GM21381 (cell line): ENCODE measurements at regions not wholly inside any gene's neighbourhood (a gene's known extent, or its start where the extent isn't known, plus 50 kb on each side); places are given as distances from the start of the nearest gene placed in this dataset.
A peak's percentile ranks its signal among the peaks of the same experiment; 100 is the strongest.

Experiments used
- ATAC-seq: cut with Tn5 transposase; IDR thresholded peaks from one replicate; pipeline ENCODE4 v1.9.1; 2021; ENCODE audit warnings: mild to moderate bottlenecking, moderate library complexity; ENCODE audit not compliant: unreplicated experiment

DNA sequence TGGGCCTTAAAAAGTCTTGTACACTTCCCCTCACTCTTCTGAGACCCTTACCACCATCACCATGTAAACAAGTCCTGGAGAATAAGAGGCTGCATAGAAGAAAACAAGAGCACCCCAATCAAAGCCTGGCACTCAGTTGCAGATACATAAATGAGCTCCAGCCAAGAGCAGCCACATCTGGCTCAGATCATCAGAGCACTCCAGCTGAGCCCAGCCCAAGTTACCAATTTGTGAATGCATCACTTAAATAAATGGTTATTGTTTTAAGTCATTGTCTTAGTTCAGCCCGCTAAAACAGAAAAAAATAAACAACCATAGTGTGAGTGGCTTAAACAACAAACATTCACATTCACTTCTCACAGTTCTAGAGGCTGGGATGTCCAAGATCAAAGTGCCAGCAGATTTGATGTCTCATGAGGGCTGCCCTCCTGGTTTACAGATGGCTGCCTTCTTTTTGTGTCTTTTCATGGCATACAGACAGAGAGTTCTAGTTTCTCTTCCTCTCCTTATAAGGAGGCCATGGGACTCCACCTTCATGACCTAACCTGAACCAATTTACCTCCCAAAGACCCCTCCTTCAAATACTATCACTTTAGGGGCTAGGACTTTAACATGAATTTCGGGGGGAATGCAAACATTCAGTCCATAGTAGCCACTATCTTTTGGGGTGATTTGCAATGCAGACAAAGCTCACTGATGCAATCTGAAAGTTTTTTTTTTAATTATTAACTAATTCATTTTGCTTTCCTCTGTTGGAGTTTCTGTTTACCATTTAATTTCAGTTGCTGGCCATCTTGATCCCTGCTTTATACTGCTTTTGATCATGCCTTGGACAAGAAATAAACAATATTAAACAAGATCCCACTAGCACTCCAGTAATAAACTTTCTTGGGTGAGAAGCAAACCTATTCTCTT, 187.5 kb upstream of the ACVR2A start:
- peak; percentile 50 for ATAC-seq

DNA sequence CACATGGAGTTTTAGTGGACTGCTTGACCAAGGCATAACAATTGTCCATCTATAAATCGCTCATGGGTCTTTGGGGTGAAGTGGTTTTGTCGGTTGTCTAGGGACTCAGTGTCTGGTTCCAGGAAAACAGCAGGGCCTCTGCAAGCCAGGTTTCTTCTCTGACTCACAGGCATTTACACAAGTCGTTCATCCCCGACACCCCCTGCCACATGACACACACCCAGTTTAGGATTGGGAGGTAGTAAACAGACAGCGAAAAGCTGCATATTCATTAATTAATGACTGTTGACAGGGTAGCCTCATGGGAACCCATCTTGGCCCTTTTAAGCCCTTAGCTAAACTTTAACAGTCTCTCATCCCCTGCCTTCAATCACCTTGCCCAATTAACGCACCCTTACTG, 194.8 kb upstream of the ACVR2A start:
- ATAC-seq = no peak

- ATAC-seq = no peak
Measured at GRCh38 chr2:147649286-147649685, 195.5 kb upstream of the ACVR2A start.

DNA sequence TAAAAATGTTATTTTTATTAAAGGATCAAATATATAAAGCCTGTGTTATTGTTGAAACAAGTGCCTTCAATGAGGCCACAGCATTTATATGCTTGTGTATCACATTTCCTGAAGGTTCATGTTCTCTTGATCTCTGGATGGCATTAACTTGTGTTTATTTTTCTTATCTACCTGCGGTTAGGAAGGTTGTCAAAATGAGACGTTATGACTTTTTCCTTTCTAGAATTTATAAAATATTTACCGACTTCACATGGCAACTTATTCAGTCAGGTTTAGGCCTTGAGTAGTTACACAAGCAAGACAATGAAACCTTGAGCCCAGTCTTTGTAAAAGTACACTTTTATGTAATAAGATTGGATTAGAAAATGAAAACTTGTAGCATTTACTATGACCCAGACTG, 196.4 kb upstream of the ACVR2A start:
- ATAC-seq = no peak

DNA sequence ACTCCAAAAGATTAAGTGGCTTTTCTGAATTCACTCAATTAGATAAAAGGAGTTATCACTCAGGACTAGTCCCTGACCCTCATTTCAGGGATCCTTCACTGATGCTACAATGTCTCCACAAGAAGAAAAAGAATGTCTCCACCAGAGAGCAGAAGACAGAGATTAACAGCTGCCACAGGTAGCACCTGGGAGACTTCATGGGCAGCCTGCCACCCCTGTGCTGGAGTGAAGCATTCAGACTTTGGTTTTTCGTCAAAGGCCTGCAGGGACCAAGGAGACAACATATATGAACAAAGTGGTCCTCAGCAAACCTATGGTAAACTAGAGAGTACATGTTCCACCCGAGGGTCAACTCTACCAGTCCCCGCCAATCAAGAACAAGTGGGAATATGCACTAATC, 197.0 kb upstream of the ACVR2A start:
- ATAC-seq = no peak

GRCh38 chr2:147646818-147647468, 197.9 kb upstream of the ACVR2A start:
- ATAC-seq = no peak

- ATAC-seq = no peak
Measured at GRCh38 chr2:147644491-147644890, 200.3 kb upstream of the ACVR2A start.

DNA sequence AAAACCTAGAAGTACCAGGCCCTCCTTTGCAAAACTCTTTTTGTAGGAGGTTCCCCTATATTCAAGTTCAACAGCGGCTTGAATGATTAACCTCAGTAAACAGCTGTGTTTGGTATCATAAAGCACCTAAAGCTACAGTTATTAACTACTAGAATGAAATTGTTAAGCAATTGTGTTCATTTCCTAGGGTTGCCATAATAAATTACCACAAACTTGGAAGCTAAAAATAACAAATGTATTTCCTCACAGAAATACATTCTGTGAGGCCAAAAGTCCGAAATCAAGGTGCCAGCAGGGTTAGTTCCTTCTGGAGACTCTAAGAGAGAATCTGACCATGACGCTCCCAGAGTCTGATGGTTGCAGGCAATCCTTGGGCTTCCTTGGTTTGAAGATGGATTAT, 202.1 kb upstream of the ACVR2A start:
- ATAC-seq = no peak

- no peak for ATAC-seq
Measured at GRCh38 chr2:147641651-147642050, 203.2 kb upstream of the ACVR2A start.

DNA sequence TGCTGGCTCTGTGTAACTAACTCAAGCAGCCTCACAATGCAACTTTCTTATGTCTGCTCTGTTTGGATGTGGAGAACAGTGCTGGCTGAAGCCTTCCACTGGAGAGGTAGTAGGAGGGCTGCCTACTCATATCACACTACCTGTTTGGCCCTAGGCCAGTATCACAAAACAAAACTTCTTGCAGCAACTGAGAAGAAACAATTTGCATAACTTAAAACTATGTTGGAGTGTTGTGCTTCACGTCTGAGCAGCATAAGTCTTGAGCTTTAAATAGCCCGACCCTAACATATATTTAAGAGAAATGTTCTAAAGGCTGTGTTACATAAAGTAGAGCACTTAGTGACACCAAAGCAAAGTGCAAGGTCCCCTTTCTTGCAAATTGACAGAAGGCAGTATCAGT, 204.9 kb upstream of the ACVR2A start:
- ATAC-seq = peak; percentile 80

GRCh38 chr2:147639386-147639785, 205.4 kb upstream of the ACVR2A start:
- no peak for ATAC-seq

DNA sequence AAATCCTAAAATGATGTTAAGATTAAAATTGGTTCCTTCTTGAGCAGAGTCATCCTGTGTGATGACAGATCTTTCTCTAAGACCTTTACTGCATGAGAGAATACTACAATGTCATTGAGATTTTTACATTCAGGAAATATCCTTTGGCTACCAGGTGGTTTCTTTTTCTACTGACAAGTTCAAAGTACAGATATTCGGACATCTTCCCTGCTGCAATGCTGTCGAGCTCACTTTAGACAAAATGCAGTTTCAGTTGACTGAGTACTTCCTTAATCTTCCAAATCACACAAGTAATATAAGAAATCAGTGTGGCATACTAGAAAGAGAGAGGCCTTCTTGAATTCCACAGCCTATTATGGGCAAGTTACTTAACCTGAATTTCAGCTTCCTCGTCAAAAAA, 207.9 kb upstream of the ACVR2A start:
- ATAC-seq = no peak

DNA sequence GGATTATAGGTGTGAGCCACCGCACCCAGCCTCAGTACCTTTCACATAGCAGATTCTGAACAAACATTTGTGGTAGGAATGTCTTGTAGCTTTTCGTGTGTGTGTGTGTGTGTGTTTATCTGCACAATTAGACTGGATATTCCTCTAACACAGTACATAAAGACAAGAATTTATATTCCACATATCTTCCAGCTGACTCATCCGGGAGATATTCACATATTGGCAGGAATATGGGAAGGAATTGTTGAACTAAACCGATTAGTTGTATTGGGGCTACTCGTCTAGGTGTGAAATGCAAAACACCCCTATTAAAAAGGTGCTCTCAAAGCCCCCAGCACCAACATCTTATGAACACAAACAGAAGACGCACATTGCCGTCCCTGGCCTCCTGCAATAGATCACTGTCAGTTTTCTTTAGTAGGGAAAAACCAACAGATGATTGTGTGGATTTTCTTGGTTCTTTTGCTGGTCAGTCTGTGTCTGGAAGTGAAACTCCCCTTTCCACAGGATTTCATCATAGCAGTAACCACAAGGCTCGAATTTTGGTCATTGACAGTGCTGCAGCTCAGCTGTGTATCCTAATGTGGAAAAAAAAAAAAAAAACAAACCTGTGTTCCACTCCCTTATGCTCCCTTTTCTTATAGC, 208.5 kb upstream of the ACVR2A start:
- no peak for ATAC-seq

DNA sequence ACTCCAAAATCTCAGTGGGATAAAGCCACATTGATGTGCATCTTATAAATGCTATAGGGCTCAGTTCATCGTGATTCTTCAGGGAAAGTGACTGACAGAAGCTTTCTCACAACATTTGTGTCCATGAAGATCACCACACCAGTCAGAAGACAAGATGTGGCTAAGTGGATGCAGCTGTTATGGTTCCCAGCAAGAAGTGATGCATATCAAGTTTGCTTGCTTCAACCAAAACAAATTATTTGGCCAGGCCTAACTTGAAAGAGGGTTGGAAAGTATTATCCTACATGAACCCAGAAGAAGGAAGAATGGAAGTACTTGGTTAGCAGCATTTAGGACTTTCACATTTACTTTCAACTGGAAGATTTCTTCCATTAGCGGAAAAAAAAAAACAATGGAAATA, 210.0 kb upstream of the ACVR2A start:
- ATAC-seq = no peak

GRCh38 chr2:147632198-147632597, 212.6 kb upstream of the ACVR2A start:
- ATAC-seq = no peak

DNA sequence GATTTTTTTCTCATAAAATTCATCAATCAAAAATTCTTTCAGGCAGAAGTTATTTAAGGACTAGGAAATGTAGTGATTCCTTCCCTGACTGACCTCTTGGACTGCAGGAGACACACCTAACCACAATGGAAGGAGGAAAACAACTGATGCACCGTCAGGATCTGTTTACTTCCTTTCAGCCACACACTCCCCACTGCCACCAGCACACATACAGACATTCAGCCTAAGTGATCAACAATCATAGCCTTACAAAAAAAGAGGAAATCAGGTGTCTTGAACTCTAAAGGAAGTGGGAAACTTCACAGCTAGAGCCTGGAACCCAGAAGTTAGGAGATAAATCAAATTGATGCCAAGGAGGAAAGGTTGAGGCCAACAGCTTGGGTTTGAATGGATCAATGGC, 213.5 kb upstream of the ACVR2A start:
- no peak for ATAC-seq

DNA sequence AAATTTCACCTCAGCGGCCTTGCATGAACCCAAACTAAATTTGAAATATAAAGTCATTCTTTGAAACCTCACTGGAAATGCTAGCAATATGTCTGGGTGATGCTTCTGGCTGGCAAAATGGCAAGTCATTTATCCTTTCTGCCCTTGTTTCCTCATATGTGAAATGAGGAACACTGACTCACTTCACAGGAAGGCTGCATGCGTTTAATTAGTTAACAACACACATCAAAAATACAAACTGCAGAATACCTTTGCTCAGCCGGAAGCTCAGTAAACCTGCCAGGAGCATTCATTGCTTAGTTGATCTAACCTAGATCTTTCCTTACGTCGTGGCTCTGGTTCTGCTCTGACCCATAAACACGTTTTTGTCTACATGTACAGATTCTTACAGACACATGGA, 214.2 kb upstream of the ACVR2A start:
- no peak for ATAC-seq

DNA sequence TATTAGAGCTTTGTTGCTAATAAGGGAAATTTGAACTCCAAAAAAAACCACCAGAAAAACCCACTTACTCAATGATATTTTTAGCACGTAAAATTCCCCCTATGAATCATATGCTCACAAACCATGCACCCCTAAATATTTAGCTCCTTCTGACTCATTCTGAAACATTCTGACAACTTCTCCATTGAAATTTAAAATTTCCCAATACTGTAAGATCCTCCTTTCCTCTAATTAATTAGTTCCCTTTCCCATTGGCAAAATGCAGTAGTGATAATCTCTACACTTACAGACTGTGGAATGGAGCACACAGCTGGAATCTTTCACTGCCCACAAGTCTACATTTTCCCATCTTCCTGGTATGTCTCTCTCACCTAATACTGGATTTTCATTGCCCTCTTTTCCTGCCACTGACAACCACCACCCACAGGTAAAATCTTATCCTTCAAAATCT, 215.8 kb upstream of the ACVR2A start:
- ATAC-seq = peak; percentile 47

DNA sequence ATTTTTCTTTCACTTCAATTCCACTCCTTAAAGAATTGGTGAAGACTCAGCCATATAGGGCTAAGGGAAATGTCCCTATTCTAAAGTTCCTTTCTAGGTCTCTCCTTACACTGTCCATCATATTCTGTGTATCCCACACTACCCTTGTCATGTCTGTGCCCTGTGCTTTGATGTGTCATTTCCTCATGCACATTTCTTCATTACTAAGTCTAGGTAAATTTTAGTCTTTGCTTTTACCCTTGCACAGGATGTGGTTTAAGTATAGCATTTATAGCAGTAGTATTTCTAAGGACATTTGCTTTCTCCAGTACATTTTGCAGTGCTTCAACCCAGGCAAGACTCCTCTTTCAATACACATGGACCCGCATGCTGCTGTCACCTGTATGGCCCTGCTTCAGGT, 221.5 kb upstream of the ACVR2A start:
- ATAC-seq = peak; percentile 89

GRCh38 chr2:147621656-147622197, 223.1 kb upstream of the ACVR2A start:
- no peak for ATAC-seq

DNA sequence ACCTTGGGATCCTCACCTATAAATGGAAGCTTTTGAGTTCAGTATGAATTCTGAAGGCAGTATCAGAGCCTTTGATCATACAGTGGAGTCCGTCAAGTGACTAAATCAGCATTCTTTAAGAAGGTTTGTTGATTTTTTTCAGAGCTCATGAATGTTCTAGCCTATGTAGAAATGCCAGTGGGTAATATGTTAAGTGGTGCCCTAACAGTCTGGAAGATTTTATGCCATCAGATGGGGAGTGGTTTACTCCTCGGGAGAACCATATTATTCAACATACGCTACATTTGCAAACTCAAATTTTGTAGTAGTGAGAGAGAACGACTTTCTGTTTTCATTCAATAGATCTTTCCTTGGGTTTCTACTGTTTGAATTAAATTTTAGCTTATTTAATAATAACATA, 225.0 kb upstream of the ACVR2A start:
- no peak for ATAC-seq

- no peak for ATAC-seq
Measured at GRCh38 chr2:147615726-147616125, 229.1 kb upstream of the ACVR2A start.
